Activated CD4-positive, alpha-beta T cell treated with anti-CD3 and anti-CD28 coated beads, Interleukin-10, Interleukin-2, amounts not matched to agents 100 ng/mL and 50 ng/mL, durations not matched to agents 16 hours and 8 hours (primary cell): ENCODE measurements at regions not wholly inside any gene's neighbourhood (a gene's known extent, or its start where the extent isn't known, plus 50 kb on each side); places are given as distances from the start of the nearest gene placed in this dataset.
"Not testable (repeated sequence)": the region's sequence is repeated elsewhere in the genome, so short reads cannot be mapped to it uniquely, and the experiment has no call there.

Experiments
- DNase-seq: peaks from one replicate; pipeline ENCODE4 v3.0.0-alpha.2; 2020

DNA sequence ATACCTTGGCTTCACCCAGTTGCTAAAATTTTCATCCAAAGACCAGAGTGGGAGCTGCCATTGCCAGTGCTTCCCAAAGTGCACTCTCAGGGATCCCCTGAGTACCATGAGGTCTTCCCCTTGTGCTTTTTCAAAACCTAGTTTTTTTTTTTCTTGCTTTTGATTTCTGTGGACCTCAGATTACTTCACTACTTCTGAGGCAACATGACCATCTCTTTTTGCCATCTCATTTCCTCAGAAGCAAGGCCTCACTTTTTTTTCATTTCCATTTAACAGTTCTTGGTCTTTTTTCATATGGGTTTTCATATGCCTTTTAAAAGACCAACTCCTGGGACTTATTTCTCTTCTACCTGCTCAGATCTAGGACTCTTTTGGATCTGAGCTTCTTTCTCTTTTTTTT, 64.1 kb upstream of the MMS22L start:
- no peak for DNase-seq

DNA sequence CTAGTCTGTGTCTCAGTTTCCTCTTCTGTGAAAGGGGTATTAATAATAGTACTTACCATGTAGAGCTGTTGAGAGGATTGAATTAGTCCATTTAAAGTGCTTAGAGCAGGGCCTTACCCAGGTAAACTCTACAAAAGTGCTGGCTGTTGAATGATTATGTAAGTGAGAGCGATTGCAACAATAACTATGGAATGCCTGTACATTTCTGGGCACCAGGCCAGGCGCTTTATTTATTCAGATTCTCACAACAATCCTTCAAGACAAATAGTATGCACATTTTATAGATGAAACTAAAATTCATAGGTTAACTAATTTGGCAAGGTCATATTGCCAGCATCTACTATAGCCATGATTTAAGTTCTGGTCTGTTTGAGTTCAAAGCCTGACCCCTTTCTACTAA, 78.3 kb upstream of the MMS22L start:
- DNase-seq, result no peak

DNA sequence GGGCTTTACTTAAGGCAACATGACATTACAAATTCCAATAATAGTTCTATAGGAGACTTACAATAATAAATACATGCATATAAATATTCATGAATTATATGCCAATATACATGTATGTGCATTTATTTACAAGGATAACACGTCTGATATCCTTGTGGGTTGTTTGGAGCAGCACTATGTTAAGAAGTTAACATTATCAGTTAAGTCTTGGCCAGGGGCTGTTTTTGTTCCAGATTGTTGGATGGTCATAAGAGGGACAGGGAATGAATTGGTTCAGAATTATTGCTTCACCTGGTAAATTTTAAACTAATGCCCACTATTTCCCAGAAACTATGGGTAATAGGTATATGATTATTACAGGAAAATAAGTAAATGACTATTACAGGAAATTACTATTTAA, 81.3 kb upstream of the MMS22L start:
- DNase-seq, result no peak

DNA sequence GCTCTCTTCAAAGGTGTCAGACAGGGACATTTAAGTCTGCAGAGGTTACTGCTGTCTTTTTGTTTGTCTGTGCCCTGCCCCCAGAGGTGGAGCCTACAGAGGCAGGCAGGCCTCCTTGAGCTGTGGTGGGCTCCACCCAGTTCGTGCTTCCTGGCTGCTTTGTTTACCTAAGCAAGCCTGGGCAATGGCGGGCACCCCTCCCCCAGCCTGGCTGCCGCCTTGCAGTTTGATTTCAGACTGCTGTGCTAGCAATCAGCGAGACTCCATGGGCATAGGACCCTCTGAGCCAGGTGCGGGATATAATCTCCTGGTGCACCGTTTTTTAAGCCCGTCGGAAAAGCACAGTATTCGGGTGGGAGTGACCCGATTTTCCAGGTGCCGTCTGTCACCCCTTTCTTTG, 99.1 kb upstream of the MMS22L start:
- DNase-seq, result not testable (repeated sequence)

DNA sequence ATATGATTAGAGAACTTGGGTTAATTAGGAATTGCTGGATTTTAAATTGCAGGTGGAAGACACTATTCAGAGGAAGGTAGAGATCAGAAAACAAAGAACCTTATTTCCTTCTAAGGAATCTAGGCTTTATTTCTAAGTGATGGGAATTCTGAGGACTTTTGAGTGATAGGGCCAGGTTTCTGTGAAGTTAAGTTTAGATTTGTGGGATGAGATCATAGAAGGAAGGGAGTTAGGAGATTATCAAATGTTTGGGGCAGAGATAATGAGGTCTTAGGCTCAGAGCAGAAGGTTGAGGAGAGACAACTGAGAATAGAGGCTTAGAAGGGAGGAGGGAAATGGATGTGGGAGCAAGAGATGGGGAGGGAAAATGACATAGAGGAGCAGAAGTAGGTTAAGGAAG, 109.7 kb upstream of the MMS22L start:
- no peak for DNase-seq

DNA sequence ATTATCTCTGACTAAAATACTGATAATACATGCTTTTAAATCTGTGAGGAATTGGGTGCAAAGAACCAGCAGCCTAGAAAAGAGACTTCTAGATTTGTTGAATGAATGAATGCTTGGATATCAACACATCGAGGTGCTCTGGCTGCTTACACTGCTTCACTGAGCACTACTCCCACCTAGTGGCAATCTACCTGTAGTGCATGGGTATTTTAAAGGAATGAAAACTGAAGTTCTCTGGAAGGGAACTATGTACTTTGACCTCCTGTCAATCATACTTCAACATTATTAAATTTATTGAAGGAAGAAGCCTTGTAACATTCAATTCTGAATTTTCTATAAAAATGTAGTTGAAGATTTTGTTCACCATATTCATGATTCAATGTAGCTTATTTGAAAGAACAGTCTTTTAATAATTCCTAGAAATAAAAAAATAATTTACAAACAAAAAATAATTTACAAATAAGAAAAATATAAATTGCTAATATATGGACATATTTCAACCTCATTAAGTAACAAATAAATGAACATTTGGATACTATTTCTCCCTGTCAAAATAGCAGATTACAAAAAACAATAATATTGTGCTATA, 111.2 kb upstream of the MMS22L start:
- peak; percentile 71 for DNase-seq

DNA sequence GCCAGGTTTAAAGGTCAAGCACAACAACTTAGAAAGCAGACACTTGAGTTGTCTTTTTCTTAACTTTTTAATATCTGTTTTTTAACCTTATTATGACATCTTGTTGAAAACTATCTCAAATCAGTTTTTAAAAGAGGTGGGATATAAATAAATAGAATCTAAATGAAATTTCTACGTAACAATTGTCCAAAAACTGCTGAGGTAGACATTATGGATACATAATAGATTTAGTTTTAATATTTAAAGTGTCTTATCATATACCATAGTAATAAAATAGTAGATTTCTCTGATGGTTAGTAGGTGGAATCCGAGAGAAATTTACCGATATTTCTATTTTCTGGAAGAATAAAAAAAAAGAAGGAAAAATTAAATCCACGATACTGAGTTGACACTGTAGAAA, 113.9 kb upstream of the MMS22L start:
- DNase-seq, result no peak

DNA sequence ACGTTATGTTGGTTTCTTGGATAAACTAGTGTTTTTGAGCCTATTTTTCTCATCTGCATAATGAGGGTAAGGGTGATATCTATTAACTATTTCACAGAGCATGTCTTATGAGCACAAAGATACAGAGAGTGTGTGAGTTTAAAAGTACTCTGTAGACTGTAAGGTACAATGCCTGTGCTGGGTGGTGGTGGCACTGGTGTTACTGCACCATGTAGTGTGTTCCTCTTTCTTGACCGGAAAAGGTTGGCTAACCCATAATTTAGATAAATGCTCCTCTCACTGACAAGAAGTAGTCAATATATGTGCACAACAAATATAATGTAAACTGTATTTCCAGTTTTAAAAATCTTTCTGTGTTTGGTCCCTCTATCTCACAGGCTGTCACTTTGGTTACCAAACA, 116.2 kb upstream of the MMS22L start:
- no peak for DNase-seq

DNA sequence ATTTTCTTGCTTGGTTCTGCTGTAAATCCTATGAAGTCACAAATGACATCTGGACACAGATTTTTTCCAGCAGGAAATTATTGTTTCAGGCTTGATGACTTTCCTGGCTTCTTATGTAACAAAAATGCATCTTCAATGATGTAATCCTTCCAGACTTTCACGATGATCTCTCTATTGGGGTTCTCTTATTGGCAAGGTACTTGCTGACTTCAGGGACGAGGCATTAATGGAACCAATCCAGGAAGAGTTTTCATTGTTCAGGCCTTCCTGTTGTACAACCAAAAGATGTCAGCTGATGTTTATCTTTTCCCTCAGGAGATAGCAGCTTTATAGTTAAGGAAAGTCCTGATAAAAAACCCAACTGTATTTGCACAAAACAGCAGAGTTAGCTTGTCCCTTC, 118.5 kb upstream of the MMS22L start:
- DNase-seq, result no peak

DNA sequence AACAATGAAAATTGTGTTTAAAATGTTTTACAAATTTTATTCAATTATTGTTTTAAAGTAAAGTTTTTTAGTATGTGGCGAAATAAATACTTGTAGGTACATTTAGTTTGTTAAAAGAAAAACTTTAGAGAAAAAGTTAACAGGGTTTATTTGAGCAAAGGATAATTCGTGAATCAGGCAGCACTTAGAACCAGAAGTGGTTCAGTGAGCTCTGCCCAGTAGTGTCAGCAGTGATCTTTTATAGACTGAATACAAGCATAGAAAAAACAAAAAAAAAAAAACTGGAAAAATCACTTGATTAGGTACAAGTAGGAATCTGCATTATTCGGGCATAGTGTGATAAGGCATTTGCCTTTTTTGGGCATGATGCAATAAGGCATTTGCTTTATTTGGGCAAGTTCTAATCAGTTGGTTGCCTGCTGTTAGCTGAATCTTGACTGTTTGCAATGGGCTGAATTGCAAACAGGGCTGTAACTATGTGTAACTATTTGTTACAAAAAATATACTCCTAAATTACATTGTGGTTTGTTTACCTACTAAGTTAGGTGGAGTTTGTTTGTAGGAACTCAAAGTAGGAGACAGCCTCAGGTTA, 122.9 kb upstream of the MMS22L start:
- no peak for DNase-seq

DNA sequence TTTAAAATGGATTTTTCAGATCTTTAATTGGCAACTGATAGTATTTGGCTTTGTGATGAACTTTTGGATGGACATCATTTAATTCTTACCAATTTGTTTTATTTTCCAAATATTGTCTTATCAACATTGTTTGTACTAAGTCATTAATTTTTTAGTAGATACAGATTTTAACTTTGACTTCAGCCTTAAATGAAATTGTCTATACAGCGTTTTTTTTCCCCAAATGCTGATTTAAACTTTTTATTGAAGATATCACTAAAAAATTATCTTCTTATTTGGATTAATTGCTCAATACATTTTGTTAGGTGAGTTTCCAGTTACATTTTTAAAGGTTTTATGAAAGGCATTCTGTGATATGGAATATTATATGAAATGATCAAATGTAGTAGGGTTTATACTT, 123.6 kb upstream of the MMS22L start:
- DNase-seq, result no peak

DNA sequence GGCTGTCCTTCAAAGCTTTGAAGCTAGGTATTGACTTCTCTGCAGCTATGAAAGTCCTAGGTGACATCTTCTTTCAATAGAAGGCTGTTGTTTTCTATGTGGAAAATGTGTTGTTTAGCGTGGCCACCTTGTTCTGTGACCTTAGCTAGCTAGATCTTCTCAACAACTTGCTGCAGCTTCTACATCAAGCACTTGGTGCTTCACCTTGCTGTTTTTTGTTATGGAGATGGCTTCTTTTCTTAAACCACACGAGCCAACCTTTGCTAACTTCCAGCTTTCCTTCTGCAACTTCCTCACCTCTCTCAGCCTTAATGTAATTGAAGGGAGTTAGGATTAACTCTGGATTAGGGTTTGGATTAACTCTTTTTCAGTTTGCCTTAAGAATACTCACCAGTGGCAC, 128.6 kb upstream of the MMS22L start:
- no peak for DNase-seq

DNA sequence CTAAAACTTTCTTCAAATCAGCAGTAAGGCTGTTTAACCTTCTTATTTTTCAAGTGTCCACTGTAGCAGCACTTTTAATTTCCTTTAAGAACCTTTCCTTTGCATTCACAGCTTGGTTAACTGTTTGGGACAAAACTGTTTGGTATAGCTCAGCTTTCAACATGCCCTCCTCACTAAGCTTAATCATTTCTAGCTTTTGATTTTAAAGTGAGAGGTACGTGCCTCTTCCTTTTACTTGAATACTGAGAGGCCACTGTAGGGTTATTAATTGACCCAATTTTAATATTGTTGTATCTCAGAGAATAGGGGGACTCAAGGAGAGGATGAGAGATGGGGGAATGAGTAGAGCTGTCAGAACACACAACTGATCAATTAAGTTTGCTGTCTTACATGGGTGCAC, 129.5 kb upstream of the MMS22L start:
- no peak for DNase-seq

DNA sequence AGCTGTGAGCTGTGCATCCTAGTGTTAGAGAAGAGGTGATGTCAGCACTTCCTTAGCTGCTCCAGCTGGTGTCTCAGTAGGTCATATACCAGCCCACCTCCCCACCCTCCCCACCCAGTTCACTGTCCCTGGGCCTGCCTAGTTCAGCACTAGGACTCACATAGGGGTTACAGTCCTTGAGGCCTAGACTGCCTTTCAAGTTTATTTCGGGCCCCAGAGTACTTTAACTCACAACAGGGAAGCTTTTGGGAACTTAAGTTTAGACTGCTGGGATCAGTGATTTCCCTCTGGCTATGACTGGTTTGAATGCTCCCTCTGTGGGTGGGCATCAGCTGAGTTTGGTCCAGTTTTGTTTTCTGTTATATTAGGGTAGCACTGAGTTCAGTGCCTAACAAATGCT, 139.2 kb upstream of the MMS22L start:
- no peak for DNase-seq

DNA sequence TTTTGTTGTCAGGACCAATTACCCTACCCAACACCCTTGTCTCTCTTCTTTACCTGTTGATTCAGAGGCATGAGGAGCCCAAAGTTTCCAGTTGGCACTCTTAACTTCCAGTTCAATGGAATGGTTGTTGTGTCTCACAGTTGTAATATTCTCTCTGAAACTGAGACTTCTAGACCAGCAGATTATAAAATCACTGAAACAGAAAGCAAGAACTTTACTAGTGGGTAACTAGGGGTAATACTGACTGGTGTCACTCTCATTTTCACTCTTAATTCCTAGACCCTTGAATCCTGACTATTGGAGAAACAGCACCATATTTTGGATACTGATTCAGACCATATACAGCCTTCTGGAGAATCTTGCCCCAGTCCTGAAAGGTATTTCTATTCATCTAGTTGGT, 140.2 kb upstream of the MMS22L start:
- no peak for DNase-seq

DNA sequence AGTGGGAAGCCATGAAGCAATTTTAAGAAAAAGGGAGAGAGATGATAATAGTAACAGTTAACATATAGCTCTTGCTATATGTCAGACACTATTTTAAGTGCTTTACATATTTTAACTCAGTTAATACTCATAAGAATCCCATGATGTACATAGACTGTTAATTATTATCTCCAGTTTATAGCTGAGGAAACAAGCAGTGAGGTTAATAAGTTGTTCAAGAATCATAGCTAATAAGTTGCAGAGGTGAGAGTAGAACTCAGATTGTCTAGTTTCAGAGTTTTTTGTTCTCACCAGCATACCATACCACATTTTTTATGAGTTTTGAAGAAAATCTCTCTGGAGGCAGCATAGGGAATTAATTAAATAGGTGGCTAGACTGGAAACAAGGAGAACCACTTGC, 144.6 kb upstream of the MMS22L start:
- DNase-seq, result no peak

DNA sequence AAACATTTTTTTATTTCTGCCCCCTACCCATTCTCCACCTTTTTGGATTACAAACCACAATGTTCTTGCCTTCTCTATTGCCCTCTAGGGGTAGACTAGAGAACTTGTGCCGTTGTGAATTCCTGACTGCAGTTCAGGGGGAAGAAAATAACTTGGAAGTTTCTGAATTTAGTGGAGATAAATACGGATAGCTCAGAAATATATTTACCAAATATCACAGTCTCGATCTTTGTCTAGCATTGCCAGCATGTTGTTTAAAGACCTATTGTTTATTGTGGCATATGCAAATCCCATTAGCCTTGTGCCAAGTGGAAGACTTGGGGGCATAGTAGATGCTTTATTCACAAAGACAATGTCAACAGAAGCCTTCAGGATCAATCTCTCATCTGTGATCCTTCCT, 154.1 kb upstream of the MMS22L start:
- peak; percentile 7 for DNase-seq

DNA sequence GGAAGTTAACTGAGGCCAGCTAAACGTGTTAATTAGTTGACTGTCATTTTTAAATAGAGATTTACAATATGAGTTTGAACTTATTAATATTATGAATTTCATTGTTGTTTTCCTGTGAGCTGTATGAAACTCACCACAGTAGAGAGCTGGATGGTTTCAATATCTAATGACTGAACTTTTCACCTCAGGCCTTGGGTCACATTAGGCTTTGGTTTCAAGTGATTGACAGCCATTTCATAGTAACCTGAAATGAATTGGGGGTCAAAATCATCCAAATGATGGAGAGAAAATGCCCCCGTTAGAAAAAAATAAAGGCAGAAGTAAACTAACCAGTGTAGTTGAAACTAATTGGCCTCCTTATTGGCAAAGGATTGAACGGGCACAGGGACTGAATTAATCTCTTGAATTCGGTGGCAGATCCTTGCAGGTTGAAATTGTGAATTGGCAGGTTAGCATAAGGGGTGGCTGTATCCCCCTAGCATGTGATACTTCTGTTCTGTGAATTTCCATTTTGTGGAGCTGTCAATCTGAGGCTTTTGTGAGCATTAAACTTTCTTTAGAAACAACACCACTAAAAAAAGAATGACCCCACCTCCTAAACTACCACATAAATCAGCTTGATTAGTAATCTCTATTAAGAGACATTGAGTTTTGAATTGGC, 155.1 kb upstream of the MMS22L start:
- no peak for DNase-seq

DNA sequence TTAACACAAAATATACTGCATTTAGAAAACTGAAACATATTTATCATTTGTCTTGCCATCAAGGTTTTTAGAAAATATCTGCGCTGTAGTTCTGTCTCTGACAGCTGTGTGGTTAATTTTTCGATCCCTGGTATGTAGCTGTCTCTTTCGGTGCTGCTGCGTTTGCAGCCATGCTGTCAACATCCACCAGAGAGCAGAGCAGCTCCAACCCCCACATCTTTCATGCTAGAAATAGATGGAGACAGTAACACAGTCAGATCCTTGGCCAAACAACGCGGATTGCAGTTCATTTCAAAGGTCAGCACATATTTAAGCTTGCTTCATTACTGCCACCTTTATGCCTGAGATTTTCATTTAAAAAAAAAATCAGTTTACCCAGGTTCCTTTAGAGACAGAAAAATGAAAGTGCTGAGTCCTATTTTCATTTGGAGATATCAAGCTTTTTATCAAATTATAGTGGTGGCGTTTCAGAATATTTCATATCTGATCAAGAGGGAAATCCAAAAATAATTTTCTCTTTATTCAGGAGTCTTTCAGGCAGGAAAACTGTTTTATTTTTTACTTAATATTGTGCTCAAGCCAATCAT, 157.7 kb upstream of the MMS22L start:
- DNase-seq, result no peak

DNA sequence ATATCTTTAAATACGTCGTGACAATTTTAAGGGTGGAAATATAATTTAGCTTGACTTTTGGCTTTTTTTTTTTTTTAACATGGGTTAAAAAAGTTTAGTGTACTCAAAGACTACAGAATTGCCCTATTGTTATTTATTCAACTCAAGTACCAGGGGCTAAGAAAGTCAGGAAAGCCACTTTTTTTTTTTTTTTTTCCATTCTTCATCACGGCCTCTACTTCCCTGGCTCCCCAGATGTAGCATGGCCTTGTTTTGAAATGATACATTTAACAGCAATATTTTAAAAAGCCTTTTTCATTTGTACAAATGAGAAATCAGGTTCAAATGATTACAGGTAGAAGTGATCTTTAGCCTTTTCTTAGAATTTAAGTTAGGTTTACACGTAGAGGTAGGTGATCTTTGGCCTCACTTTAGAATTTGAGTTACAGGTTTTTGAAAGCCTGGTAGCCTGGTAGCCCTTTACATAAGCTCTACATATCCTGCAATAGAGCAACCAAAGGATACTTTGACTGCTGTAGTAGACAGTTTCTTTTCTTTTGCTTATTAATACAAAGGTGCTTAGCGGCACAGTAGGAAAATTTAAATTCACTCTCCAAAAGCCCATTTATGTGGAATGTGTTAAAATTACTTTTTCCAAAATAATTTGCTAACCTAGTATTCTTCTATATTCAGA, 160.5 kb upstream of the MMS22L start:
- DNase-seq, result no peak

DNA sequence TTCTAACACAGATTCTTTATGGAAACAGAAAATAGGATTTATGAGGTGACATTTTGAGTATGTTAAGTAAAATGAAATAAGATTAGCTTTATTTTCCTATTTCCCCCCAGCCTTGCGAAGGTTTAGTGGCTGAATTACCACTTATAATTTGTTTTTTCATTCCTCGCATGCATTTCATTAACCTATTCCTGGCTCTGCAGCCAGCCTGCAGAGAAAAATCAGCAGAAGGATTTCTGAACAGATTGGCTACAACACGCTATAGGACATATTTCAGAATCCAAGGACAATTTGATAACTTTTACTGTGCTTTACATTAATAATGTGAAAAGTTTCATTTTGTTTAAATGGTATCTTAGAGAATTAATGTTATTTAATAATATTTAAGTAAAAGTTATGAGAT, 162.4 kb upstream of the MMS22L start:
- DNase-seq, result no peak

DNA sequence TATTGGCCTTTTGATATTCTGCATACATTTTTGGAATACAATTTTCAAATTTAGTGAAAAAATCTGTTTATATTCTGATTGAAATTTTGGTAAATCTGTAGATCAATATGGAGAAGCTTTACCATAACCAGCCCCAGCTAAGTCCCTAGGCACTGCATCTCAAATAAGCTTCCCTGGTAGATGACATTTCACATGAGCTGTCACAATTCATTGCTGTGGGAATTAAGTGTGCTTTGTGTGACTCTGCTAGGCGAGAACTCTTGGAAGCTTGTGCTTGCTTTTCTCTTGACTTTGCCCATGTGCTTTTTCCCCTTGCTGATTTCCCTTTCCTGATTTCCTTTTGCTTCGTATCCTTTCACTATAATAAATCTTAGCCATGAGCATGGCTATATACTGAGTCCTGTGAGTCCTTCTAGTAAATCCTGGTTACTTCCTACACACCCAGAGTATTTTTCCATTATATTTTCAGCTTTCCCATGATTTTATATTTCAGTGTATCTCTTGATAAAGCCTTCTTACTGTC, 166.5 kb upstream of the MMS22L start:
- no peak for DNase-seq

DNA sequence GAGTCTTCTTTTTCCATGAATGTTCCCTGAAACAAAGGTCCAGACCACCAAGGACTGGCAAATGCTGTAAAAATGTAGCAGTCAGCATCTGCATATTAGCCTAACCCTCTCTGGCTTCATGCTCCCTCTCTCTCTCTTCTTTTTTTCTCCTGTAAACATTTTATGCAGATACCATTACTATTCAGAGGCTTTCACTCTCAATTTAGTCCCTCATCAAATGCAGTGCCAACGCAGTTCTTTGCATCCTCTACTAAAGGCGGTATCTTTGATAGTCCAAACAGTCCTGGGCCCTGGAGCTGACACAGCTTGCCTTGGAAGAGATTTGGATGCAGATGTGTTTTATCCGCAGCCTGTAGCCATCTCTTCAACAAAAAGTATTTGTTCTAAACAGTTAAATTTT, 167.1 kb upstream of the MMS22L start:
- no peak for DNase-seq

DNA sequence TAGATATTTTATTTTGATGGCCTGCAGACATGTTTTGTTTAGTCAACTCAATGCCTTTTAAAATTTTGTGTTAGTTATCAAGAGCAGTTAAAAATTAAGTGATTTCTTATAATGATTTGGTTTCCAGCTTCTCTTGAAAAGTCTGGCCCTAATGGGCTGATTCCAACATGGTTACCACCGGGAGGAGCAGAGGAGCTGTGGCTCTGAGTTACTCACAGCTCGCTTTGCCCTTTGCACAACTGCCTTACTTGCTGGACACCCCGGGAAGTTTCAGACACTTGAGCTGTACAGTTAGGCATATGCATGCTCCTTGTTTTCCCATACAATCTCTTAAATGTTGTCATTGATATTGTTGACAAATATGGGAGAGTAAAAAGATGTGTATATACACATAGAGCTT, 173.1 kb upstream of the MMS22L start:
- no peak for DNase-seq
